ENCODE measurements at regions not wholly inside any gene's neighbourhood (a gene's known extent, or its start where the extent isn't known, plus 50 kb on each side); places are given as distances from the start of the nearest gene placed in this dataset.

GRCh38 chr13:63492604-63493003, 2077.0 kb upstream of the PCDH20 start:
- H3K27me3 ChIP-seq: no peaks in the 10 kb centered on the region
- no peak for DNase-seq (ENCODE audit: low spot score)
- H3K4me3 ChIP-seq: no peak overlapping the region
- H3K36me3 ChIP-seq: no peaks in the 10 kb centered on the region
- peaks cover 0 to 8% of the 10 kb centered on the region in 2 donors for H3K9me3 ChIP-seq
- H3K4me1 ChIP-seq: no peaks in the 10 kb centered on the region
- no peak overlapping the region for H3K27ac ChIP-seq
- no peak for TF ChIP-seq CTCF (IDR thresholded peaks at IDR 0.05)

GRCh38 chr13:63490149-63490548, 2074.5 kb upstream of the PCDH20 start:
- no peak for DNase-seq (ENCODE audit: low spot score)
- no peak for TF ChIP-seq CTCF (IDR thresholded peaks at IDR 0.05)
- Histone ChIP-seq H3K4me3 (no peak overlapping the region), H3K36me3 (no peaks in the 10 kb centered on the region), H3K4me1 (no peaks in the 10 kb centered on the region), H3K9me3 (no peaks in the 10 kb centered on the region), H3K27me3 (no peaks in the 10 kb centered on the region), H3K27ac (no peak overlapping the region)

- Histone ChIP-seq H3K4me1 (no peaks in the 10 kb centered on the region), H3K9me3 (no peaks in the 10 kb centered on the region), H3K36me3 (no peaks in the 10 kb centered on the region), H3K27ac (no peak overlapping the region), H3K4me3 (no peak overlapping the region), H3K27me3 (no peaks in the 10 kb centered on the region)
- no peak for DNase-seq (ENCODE audit: low spot score)
- TF ChIP-seq CTCF (IDR thresholded peaks at IDR 0.05): no peak
Measured at GRCh38 chr13:63481334-63481733, 2065.7 kb upstream of the PCDH20 start.

- H3K27me3 ChIP-seq: no peaks in the 10 kb centered on the region
- H3K36me3 ChIP-seq: no peaks in the 10 kb centered on the region
- DNase-seq (ENCODE audit: low spot score): no peak
- H3K4me3 ChIP-seq: no peak overlapping the region
- TF ChIP-seq CTCF (IDR thresholded peaks at IDR 0.05): no peak
- no peak overlapping the region for H3K27ac ChIP-seq
- H3K9me3 ChIP-seq: no peaks in the 10 kb centered on the region
- no peaks in the 10 kb centered on the region for H3K4me1 ChIP-seq
Measured at GRCh38 chr13:63472711-63473110, 2057.1 kb upstream of the PCDH20 start.

- DNase-seq (ENCODE audit: low spot score): no peak
- Histone ChIP-seq H3K9me3 (peaks cover 0 to 7% of the 10 kb centered on the region in 2 donors), H3K27ac (no peak overlapping the region)
Measured at GRCh38 chr13:63463782-63464610, 2048.3 kb upstream of the PCDH20 start.

More at GRCh38 chr13:63463782-63464610, 2048.3 kb upstream of the PCDH20 start:
- no peak overlapping the region for H3K4me3 ChIP-seq
- no peaks in the 10 kb centered on the region for H3K4me1 ChIP-seq
- no peaks in the 10 kb centered on the region for H3K27me3 ChIP-seq
- TF ChIP-seq CTCF (IDR thresholded peaks at IDR 0.05): no peak
- no peaks in the 10 kb centered on the region for H3K36me3 ChIP-seq
